ENCODE measurements at regions not wholly inside any gene's neighbourhood (a gene's known extent, or its start where the extent isn't known, plus 50 kb on each side); places are given as distances from the start of the nearest gene placed in this dataset.

DNA sequence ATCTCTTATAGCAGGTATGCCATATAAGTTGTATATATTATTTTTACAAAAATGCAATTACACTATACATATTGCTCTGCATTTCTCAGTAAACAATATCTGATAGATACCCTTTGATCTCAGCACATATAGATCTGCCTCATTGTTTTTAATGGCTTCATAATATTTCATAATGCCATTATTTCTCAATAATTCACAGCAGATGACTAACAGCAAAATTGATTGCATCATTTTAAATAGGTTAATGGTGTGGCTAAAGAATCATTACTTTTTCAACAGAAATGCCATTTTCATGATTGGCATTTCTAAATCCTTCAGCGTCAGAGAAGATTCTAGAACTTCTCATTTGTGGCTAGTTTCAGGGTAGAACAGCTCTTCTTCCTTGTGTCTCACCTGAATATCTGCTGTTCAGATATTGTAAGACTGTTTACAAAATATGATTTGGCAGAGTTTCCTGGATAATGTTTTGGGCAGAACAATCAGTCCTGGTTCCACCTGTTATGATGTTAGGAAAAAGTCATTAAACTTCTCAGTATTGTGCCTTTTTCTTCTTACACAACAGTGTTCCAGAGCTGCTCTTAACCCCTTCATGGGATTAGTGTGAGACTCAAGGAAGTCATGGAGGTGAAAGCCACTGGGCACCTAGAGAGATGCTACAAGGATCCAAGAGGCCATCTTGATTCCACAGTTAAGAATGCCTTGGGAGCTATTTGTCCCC lies 397.6 kb upstream of the THBS1 start:
- 69 to 97% (median 81%) methylated on average over 1 of the region's 1 CpG for WGBS, 5 donors
- no peak overlapping the region for H3K4me3 ChIP-seq

DNA sequence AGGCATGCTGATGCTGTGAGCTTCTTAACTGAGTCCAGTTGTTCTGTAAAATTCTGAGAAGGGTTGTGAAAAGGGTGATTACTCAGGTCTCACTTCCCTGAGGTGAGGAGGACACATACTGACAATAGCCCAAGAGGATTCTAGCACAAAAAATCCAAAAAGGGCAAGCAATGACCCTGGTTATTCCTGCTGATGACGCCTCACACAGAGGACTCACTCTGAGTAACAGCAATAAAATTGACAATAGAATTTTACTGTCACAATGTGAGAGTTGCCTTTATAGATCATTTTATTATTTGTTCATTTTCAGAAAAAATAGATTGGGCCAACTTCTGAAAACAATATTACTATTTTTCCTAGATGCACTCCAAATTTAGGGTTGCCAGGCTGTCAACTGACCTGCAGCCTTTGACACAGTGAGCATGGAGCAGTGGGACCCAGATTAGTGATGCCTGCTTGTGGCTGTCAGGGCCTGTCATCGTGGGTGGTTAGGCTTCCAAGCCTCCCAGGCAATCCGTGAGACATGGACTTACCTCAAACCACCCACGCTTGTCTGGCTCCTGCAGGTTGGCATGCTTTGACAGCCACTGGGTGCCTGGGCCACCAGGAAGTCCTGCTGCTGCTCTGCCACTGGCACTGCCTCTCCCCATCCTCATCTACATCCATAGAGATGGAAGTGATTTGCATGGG lies 396.0 kb upstream of the THBS1 start:
- intact Hi-C loops (cut with DNase I; ENCODE audit: low total_unique reads), result no loop called here
- H3K9me3 ChIP-seq, result no peaks in the 10 kb centered on the region
- no peak overlapping the region for H3K27ac ChIP-seq
- peaks cover 0 to 14% (median 0%) of the 10 kb centered on the region in 6 donors for H3K4me1 ChIP-seq
- no peaks in the 10 kb centered on the region for H3K36me3 ChIP-seq
- peaks cover 0 to 3% (median 0%) of the 10 kb centered on the region in 7 donors for H3K27me3 ChIP-seq (replicated peaks in 1 of 7)
- 72 to 95% (median 86%) methylated on average over 4 of the region's 4 CpGs for WGBS, 5 donors
- no peak overlapping the region for H3K4me3 ChIP-seq
- no peak for DNase-seq
- no peak for TF ChIP-seq POLR2A (IDR thresholded peaks at IDR 0.05)
- no peak for TF ChIP-seq POLR2AphosphoS5 (IDR thresholded peaks at IDR 0.05)
- TF ChIP-seq, protein P1, sequence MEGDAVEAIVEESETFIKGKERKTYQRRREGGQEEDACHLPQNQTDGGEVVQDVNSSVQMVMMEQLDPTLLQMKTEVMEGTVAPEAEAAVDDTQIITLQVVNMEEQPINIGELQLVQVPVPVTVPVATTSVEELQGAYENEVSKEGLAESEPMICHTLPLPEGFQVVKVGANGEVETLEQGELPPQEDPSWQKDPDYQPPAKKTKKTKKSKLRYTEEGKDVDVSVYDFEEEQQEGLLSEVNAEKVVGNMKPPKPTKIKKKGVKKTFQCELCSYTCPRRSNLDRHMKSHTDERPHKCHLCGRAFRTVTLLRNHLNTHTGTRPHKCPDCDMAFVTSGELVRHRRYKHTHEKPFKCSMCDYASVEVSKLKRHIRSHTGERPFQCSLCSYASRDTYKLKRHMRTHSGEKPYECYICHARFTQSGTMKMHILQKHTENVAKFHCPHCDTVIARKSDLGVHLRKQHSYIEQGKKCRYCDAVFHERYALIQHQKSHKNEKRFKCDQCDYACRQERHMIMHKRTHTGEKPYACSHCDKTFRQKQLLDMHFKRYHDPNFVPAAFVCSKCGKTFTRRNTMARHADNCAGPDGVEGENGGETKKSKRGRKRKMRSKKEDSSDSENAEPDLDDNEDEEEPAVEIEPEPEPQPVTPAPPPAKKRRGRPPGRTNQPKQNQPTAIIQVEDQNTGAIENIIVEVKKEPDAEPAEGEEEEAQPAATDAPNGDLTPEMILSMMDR (IDR thresholded peaks at IDR 0.05 in 8 of 11, conservative IDR thresholded peaks at IDR 0.05 in 3 of 11), result no peak

More for the DNA sequence above, 397.6 kb upstream of the THBS1 start:
- intact Hi-C loops (cut with DNase I; ENCODE audit: low total_unique reads), result no loop called here
- TF ChIP-seq POLR2AphosphoS5 (IDR thresholded peaks at IDR 0.05) (no peak), POLR2A (IDR thresholded peaks at IDR 0.05) (no peak)
- TF ChIP-seq, protein P1 (IDR thresholded peaks at IDR 0.05 in 8 of 11, conservative IDR thresholded peaks at IDR 0.05 in 3 of 11), result no peak
- no peaks in the 10 kb centered on the region for H3K9me3 ChIP-seq
- H3K27me3 ChIP-seq (replicated peaks in 1 of 7), result peaks cover 0 to 3% (median 0%) of the 10 kb centered on the region in 7 donors
- H3K36me3 ChIP-seq, result no peaks in the 10 kb centered on the region
- no peak for DNase-seq
- peaks cover 0 to 14% (median 0%) of the 10 kb centered on the region in 6 donors for H3K4me1 ChIP-seq
- H3K27ac ChIP-seq, result no peak overlapping the region

DNA sequence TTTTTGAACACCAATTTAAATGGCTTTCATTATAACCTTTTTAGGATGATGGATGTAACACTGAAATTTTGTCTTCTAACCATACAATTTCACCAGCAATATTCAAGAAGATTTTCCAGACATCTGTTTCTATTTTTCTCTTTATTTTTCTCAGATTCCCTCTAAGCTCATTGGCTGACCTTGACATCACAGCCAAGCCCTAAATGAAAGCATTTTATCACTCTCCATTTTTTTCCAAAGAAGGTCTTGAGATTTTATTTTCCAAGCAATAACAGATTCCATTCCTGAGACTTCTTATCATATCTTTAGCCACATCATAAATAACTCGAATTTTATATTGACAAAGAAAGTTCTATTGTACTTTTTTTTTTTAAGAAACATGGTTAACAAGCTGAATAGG lies 392.6 kb upstream of the THBS1 start:
- no peaks in the 10 kb centered on the region for H3K4me1 ChIP-seq
- DNase-seq, result no peak
- WGBS, 5 donors, result 44 to 75% (median 53%) methylated on average over 1 of the region's 1 CpG
- peaks cover 0 to 5% (median 0%) of the 10 kb centered on the region in 7 donors for H3K27me3 ChIP-seq (replicated peaks in 1 of 7)
- no peaks in the 10 kb centered on the region for H3K36me3 ChIP-seq
- no peaks in the 10 kb centered on the region for H3K9me3 ChIP-seq
- TF ChIP-seq POLR2A (IDR thresholded peaks at IDR 0.05) (no peak), POLR2AphosphoS5 (IDR thresholded peaks at IDR 0.05) (no peak)
- TF ChIP-seq, protein P1 (IDR thresholded peaks at IDR 0.05 in 8 of 11, conservative IDR thresholded peaks at IDR 0.05 in 3 of 11), result no peak
- H3K27ac ChIP-seq, result no peak overlapping the region
- no peak overlapping the region for H3K4me3 ChIP-seq
- intact Hi-C loops (cut with DNase I; ENCODE audit: low total_unique reads), result no loop called here

- Histone ChIP-seq H3K4me3 (no peak overlapping the region), H3K9me3 (no peaks in the 10 kb centered on the region), H3K27me3 (replicated peaks in 1 of 7) (peaks cover 0 to 5% (median 0%) of the 10 kb centered on the region in 7 donors), H3K36me3 (no peaks in the 10 kb centered on the region), H3K4me1 (no peaks in the 10 kb centered on the region), H3K27ac (no peak overlapping the region)
- 65 to 74% (median 70%) methylated on average over 3 of the region's 3 CpGs for WGBS, 5 donors
- DNase-seq, result no peak
- intact Hi-C loops (cut with DNase I; ENCODE audit: low total_unique reads), result no loop called here
- no peak for TF ChIP-seq POLR2AphosphoS5 (IDR thresholded peaks at IDR 0.05)
- no peak for TF ChIP-seq POLR2A (IDR thresholded peaks at IDR 0.05)
- TF ChIP-seq, protein P1 (IDR thresholded peaks at IDR 0.05 in 8 of 11, conservative IDR thresholded peaks at IDR 0.05 in 3 of 11), result no peak
Observed at GRCh38 chr15:39188930-39189329, 391.9 kb upstream of the THBS1 start.

Data from spleen (tissue), 11 donors.